ENCODE measurements at regions not wholly inside any gene's neighbourhood (a gene's known extent, or its start where the extent isn't known, plus 50 kb on each side); places are given as distances from the start of the nearest gene placed in this dataset.
A peak's percentile ranks its signal among the peaks of the same experiment; 100 is the strongest.

DNA sequence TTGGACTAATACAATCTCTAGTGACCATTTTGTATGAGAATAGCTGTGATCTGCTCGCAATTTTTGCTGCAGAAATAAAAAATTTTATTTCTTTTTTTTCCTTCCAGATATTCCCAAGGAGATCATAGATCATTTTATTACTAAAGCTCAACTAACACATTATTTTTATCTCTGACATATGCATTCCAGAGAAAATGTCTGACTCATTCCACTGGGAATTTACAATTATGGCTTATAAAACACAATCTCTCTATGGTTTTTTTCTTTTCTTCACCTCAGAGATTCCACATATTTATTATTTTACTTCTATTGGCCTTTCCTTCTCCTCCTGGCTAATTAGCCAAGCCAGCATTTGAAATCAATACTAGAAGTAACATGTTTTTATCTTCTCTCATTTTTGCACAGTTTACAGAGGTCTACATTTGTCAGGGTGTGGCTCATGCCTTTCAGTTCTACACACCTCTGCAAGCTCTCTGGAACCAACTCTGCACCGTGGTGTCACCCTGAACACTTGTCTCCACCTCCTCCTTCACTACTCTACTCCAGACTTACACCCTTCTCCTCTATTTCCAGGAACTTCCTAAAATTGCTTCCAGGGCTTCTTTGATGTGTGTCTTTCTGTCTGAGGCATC, 59.8 kb upstream of the GPM6A start:
- no peak for DNase-seq

DNA sequence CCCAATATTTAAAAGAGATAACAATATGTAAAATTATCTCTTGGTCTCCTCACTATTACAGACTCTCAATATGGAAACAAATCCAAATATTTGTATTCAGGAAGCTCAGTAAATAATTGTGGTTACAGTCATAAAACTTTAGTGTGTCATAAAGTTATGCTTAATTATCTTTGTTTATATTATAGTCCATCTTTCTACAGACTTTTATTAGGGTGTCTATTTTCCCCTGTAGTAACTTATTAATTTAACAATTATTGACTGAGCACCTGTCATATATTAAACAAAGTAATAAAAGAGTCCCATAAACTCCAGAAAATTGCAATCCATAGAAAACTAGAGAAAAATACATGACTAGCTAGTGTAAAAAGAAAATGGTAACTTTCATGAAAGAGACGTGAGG, 61.6 kb upstream of the GPM6A start:
- DNase-seq, result no peak

DNA sequence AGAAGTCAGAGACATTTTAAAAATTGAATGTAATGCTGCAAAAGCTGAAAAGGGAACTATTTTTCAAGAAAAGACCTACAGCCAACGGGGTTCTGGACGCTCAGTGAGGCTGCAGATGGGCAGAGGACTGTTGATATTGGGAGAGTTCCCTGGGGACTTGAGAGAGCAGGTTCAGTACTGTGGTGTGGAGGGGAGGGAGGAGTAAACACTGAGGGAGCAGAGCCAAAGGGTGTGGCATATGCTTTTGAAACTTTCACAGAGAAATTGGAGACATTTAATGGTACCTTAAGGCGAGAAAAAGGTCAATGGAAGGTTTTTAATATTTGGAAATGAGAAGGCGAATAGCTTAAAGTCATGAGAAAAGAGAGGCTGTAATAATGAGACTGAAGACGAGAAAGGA, 62.2 kb upstream of the GPM6A start:
- DNase-seq, result no peak

DNA sequence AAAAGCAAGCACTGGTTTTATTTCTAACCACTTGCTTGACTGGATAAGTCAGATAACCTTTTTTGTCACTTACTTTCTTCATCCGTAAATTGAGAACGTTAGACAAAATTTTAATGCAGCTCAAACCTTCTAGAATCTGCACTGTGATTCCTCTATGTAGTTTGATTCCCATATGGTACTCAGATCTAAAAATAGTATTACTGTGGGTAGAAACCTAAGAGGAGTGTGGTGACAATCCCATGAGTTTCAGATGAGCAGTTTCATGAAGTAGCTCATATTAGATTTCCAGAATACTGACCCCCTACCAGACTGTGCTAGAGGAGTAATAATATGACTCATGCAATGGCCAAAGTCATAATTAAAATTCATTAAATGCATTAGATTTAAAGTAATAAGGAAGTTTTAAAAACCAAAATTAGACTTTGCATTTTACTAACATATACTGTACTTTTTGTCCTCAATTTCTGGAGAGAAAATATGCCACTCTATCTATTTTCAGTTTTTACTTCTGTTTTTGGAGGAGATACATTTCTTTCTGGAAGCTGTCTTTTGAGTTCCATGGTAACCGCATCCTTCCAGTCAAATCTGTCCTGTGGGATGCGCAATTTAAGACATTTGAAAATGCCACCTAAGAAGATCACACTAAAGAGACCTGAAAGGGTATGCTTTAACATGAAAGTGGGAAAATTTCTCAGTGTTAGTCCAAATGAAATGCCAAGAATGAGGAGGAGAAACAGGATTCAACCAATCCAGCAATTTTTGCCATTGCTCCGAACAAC, 64.1 kb upstream of the GPM6A start:
- no peak for DNase-seq

DNA sequence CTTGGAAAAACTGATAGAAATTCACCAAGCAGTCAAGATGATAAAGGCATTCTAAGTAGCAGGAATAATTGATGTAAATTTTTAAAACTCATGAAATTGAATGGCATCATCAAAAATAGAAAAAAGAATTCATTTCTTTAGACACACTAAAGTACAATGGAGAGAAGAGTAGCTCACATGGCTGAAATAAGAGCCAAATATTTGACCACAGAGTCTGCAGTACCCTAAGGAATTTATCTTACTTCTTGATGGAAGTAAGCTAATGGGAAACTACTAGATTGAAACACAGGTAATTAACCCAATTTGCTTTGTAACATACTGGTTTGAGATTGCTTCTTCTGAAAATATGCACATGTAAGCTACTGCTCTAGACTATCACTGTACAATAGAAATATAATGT, 70.8 kb upstream of the GPM6A start:
- no peak for DNase-seq

DNA sequence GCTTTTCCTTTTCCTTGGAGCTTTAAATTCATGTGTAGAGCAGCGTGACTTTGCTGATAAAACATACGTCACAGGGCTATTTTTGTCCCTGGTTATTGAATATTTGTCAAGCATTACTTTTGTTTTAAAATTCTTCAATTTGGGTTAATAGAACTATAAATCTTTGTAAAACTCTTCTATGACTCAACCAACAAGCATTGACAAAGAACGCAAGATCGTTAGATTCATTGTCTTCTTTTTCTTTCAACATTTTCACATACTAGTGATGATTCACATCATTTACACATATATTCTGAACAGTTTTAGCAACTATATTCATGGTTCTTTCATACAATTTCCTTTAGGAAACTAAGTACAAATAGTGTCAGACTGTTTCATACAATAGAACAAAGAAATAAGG, 72.0 kb upstream of the GPM6A start:
- no peak for DNase-seq

DNA sequence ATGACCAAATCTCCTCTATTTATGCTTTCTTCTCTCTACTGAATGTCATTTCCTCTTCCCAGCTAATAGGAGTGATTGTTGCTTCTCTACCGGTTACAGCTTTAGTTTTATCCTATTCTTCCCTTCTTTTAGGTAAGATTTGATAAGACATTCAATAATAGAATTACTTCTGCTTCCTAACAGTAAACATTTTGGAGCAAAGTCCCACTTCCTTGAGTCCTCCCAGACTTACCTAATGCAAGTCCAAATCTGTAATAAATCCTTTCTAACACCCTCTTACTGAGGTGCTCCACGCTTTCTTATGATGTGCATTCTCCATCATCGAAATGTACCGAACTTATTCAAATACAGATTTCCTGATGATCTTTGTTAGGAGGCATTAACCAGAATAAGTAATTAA, 79.2 kb upstream of the GPM6A start:
- DNase-seq, result no peak

DNA sequence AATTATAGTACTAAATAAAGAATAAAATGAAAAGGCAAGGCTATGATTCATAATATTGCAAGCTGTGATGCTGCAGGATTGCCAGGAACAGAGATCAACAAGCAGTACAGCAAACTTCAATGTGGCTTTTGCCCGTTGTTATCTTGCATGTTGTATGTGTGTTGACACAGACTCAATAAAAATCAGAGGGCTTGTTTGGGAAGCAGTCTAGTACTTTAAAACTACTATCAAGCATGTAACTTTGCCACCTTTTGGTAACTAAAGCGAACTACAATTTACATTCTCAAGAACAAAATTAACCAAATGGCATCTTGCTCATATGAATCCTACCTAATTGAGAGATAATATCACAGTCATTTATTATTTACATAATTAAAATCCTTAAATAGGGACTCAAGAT, 79.8 kb upstream of the GPM6A start:
- DNase-seq, result peak; percentile 45

DNA sequence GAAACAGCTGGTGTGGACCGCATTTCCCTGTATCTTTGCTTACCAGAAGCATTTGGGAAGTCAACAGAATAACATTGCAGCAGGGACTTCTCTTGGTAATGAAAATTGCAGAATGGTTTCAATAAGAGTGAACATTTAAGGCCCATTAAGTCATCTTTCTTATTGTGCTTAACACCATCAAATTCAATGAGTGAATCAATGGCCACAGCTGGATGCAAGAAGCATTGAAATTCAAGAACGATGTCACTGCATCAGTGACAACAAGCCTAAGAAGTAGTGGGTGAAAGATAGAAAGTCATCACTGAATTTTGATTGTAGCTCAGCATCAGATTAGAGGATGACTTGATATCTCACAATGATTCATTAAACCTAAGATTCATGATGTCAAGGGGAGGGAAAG, 93.9 kb upstream of the GPM6A start:
- no peak for DNase-seq

DNA sequence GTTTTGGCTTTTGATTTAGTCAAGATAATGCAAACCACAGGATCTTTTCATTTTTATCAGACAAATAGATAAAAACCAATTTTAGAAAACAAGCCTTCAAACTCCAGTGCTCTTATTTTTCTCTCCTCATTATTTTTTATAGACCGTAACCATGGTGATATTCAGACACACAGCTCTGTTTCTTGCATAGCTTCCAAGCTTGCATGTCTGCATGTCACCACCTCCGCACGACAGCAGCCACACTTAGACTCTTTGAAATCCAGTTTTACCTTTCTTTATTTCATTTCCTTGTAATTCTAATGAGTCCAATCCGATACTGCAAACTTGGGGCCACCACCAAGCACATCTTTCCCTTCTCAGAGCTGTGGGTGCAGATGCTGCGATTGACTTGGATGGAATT, 94.3 kb upstream of the GPM6A start:
- no peak for DNase-seq

DNA sequence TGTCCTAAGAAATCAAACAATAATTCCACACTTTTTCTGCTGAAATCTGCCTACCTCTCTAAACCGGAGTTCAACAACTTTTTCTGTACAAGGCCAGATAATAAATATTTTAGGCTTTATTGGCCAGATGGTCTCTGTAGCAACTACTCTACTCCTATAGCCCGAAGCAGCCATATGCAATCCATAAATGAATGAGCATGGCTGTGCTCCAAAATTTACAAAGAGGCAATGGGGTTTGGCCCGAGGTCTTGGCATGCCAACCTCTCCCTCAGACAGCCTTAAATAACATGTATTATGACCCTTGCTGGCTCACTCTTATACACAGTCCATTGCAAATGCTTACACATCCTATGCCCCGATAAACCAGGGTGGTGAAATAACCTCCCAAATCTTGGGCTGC, 98.6 kb upstream of the GPM6A start:
- no peak for DNase-seq

DNA sequence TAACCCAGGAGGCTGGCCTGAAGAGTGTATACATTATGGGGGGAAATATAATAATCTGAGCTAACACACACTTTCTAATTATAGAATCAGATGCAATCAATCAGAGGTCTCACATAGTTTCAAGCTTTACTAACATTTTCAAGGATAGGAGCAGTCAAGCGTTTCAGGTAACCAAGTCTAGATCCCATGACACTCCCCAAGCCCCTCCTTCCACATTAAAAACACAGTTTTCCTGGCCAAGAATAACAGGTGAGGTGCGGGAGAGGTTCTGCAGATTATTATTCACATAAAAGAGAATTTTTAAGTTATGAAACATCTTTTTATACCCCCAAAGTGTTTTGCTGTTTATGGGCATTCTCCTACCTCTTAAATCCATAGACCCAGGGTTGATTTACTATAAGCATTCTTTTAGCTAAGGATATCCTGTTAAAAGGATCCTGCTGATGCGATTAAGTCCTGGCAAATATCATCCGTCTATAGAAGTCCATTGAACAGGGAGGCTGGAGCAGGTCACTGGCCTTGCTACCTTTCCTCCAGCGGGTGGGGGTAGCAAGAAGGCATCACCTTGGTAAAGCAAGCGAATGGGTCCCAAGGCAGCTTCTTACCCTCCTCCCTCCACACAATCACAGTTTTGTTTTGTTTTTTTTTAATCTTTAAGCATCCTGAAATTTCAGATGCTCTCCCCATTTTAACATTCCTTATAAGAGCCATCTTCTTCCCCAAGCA, 104.7 kb upstream of the GPM6A start:
- peak; percentile 18 for DNase-seq

DNA sequence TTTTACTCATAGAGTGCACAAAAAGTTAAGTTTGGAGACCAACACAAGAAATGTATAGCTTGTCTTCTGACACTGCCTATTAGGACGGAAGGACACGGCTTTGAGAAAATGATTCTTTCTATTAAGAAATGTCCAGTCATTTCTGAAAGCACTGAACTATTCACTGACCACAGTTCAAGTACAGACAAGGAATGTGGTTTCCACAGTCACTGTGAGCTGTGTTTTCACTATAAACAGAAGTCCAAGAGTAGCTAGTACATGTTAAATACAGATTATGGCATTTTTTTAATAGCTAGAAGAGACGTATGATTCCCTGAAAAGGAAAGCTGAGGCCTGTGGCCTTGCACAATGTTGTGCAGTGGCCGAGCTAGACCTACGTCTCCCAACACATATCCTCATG, 115.1 kb upstream of the GPM6A start:
- no peak for DNase-seq

DNA sequence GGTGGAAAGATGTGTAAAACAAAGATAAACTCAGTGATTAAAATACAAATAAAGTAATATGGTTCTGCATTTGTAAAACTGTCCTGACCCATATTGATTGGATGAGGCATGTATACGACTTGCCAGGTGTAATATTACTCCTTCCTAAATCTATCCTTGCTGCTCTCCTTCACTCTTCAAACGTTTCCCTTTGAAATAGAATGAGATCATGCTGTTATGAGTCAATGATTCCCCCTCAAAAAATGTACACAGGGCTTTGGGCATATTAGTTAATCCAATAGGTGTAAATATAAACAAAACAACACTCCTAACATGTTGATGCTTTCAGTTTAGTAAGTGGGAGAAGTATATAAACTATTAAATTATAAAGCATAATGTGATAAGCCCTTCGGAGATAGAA, 117.4 kb upstream of the GPM6A start:
- no peak for DNase-seq

DNA sequence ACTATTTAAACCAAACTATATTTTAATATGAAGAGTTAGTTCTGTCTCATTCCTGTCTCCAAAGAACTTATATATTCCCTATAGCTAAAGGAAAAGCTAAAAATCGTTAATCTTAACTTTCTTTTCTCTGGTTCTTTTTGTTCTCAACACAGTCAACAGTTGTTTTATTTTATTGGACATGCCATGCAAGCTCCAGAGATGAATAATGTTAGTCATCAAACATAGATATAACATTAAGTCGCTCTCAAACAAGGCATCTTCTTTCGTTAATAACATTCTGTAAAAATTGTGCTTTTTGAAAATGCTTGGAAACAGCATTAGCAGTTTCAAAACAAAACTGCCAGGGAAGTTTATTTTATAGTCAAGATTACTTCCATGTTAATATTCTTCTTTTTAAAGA, 117.9 kb upstream of the GPM6A start:
- no peak for DNase-seq

DNA sequence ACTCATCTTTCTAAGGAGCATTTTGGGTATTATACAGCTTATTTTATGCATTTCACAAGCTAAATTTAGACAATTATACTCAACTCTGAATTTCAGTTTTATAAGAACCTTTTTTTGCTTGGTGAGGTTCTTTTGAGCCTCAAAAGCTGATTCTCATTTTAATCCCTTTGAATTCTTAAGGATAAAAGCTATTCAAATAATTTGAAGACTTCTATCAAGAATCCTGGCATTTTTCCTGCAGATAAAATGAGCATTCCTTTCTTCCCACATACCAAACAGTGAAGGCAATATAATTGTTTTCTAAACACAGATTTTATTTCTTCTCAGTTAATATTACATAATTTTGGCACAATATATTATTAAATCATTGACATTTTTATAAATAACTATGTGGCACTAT, 118.4 kb upstream of the GPM6A start:
- no peak for DNase-seq

DNA sequence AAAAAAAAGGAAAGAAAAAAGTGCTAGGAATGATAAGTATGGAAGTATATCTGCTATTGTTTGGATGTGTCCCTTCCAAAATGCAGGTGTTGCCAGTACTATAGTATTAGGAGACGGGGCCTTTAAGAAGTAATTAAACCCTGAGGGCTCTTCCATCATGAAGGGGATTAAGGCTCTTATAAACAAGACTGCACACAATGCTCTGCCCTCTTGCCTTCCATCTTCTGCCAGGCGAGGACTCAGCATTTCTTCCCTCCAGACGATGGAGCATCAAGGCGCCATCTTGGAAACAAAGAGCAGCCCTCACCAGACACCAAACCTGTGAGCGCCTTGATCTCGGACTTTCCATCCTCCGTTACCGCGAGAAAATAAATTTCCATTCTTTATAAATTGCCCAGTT, 120.1 kb upstream of the GPM6A start:
- no peak for DNase-seq

DNA sequence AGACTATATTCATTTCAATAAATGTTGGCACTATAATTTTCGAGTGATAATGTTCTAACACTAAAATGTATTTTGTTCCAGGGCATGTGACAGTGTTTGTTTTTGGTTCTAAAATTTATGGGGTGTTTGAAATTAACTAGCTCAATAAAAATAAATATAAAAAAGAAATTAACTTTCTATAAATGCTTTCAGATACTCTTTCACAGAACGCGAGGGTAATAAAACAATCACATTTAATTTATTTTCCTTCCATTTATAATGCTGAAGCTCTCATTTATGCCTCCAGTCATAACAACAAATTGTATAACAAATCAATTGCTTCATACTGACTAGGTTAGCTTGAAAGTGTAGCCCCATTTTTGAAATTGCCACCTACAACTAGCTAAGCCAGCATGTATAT, 122.4 kb upstream of the GPM6A start:
- DNase-seq, result no peak

DNA sequence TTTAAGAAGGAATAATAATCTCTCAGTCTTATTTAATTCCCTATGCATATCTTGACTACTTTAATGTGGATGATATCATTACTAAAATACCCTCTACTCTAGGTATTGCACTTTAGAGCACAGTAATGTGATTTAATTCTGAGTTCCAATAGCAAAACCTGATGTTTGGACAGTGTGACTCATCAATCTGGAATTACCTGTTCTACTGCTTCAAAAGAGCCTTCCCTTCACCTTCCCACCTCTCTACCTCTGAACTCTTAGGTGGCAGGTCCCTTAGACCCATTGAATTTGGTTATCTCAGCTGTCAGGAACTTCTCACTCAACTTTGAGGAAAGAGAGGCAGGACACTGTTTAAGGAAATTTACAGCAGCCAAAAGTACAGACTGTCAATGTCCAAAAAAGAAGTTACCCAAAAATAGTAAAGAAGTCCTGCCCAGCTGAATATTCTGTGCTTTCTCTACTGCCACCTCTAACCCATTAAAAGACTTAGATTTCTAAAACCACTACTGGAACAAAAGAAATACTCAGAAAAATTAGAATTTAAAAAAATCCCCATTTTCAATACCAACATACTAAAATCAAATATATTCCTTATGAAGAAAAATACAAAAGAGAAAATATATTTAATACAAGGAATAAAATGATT, 123.1 kb upstream of the GPM6A start:
- no peak for DNase-seq

DNA sequence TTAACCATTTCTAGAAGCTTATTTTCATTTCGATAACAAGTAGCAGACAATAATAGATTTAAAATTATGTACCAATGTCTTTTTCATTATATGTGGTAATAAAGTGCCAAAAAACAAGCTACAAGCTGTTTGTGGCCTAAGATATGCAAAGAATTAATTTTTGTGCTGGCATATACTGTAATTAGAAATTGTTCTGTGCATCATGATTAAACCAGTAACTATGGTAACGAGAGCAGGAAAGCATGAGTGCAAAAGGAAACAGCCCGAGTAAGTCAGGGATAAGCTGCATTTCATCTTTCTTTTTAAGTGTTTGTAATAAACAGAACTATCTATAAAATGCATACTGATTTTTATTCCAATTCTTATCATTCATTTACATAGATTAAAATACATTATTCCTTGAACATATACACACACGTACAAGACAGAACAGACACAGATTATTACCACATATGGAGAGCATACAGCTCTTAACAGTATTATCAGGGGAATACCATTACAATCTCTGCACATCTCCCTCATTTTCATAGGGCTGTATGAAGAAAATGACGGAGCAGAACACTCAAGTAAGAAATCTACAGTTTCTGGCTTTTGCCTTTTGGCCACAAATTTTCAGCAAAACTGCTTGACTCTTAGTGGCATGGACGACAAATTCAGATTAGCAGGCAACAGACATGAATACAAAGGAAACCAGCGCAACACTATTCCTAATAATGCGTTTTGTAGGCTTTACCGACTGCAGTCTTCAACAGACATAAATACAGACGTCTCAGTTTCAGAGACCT, 121.3 kb upstream of the WDR17 start:
- DNase-seq, result no peak

DNA sequence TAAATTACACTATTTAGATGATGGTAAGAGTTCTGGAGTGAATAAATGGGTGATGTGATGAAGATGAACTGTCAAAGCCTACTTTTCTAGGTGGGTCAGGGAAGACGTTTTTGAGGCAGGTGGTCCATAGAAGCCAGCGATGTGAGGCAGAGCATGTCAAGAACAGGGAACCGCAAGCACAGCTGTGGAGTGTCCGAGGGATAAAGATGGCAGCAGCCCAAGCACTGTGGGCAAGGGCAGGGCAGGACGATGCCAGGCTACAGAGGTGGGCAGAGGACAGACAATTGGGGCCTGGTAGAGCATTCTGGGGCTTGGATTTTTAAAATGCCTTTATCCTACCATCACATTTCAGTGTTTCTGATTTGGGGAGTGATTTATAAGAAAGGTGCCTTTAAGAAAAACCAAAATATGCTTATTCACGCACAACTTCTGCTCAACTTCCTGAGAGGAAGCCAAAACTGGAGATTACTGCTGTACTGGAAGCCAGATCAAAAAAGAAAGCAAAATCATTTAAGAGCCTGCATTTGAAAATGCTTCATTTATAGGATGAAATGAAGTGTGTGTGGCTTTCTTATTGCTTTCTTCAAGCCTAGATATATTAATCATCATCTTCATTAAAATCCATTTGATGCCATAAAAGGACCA, 119.0 kb upstream of the WDR17 start:
- no peak for DNase-seq

DNA sequence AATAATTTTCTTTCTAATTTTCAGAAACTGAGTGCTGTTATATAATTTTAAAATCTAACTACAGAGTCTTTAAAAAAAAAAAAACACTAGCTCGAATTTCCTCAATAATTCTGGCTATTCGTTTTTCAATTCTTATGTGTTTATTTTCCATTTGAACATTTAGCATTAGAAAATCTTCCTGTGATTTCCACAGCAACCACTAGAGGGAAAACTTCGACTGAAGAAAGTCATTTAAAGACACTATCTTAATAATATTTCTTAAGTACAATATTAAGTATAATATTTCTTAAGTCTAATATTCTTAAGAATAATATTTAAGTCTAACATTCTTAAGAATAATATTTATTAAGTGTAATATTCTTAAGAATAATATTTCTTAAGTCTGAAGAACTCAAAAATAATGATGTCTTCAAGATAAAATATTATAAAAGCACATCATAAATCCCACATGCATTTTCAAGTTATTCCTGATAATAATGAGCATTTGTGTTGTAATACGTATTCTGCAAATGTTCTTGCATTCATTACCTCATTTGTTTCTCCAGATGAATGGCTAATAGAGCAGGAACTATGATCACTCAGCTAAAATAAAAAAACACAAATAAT, 118.4 kb upstream of the WDR17 start:
- peak; percentile 66 for DNase-seq
